RWPE1 (cell line): ENCODE measurements at regions not wholly inside any gene's neighbourhood (a gene's known extent, or its start where the extent isn't known, plus 50 kb on each side); places are given as distances from the start of the nearest gene placed in this dataset.

Experiments used
- CTCF ChIA-PET: fragments of 350-600 bp; sonication (Branson Sonifier 250); formaldehyde crosslinking; extraction: SDS; loops from one replicate; lab custom pipeline; 2021; lab: Yijun Ruan, JAX
- POLR2A ChIA-PET: fragments of 400-600 bp; formaldehyde crosslinking; extraction: SDS; loops from one replicate; lab custom pipeline; 2020; ENCODE audit warnings: antibody characterized with exemption; ENCODE audit not compliant: low non-redundant PET; lab: Yijun Ruan, JAX
- DNase-seq: peaks from one replicate; pipeline ENCODE4 v3.0.0; 2012; ENCODE audit warnings: low spot score
- H3K27ac ChIP-seq: fragments of 450-650 bp; 2 replicates; pipeline ENCODE4 v1.5.1; 2017
- TF ChIP-seq, protein P1 (sequence below): fragments of 450-650 bp; conservative IDR thresholded peaks from 2 replicates; pipeline ENCODE4 v1.5.1; 2017; ENCODE audit warnings: low read depth, mild to moderate bottlenecking

DNA sequence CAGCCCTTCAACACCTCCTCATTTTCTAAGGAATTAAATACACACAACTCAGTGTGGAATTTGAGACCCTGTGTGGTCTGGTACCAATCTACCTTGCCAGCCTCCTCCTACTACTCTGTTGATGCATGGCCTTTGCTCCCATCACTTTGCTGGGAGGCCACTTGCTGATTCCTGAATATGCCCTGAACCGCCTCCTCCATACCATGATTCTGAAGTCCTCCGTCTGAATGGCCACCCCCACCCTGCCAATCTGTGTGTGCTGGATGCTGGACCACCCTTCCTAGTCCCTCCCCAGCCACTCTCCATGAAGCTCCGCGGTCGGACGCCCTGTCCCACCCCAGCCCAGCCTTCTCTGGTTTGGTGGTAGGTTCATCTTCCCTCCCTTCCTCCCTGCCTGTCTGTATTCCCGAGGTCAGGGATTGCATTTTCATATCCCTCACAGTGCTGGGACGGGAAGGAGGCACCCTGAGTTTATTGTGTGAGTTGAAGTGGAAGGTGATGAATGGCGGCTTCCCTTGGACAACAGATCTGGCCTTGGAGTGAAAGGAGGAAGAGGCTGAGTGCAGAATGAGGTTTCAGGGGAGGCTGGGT is 138.3 kb downstream of the CDC5L start:
- POLR2A ChIA-PET = no interaction called here
- CTCF ChIA-PET = no interaction called here
- TF ChIP-seq, protein P1, sequence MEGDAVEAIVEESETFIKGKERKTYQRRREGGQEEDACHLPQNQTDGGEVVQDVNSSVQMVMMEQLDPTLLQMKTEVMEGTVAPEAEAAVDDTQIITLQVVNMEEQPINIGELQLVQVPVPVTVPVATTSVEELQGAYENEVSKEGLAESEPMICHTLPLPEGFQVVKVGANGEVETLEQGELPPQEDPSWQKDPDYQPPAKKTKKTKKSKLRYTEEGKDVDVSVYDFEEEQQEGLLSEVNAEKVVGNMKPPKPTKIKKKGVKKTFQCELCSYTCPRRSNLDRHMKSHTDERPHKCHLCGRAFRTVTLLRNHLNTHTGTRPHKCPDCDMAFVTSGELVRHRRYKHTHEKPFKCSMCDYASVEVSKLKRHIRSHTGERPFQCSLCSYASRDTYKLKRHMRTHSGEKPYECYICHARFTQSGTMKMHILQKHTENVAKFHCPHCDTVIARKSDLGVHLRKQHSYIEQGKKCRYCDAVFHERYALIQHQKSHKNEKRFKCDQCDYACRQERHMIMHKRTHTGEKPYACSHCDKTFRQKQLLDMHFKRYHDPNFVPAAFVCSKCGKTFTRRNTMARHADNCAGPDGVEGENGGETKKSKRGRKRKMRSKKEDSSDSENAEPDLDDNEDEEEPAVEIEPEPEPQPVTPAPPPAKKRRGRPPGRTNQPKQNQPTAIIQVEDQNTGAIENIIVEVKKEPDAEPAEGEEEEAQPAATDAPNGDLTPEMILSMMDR = no peak
- no peak for DNase-seq
- no peak overlapping the region for H3K27ac ChIP-seq

DNA sequence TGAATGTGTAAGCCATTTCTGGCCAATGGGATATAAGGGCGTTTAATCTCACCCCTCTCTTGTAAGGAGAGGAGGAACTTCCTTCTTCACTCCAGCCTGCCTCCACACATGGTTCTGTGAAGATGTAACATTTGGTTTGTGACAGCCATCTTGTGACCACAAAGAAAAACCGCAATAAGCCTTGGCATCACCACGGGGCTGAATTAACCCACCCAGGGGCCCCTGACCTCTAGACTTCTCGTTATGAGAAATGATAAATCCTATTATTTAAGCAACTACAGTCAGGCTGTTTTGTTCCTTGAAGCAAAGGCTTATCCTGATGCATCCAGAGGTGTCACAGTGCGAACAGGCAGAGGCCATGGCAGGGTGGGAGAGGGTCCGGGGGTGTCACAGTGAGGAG is 139.7 kb downstream of the CDC5L start:
- ChIA-PET CTCF (no interaction called here), POLR2A (no interaction called here)
- no peak for DNase-seq
- TF ChIP-seq, protein P1 = no peak
- no peak overlapping the region for H3K27ac ChIP-seq

DNA sequence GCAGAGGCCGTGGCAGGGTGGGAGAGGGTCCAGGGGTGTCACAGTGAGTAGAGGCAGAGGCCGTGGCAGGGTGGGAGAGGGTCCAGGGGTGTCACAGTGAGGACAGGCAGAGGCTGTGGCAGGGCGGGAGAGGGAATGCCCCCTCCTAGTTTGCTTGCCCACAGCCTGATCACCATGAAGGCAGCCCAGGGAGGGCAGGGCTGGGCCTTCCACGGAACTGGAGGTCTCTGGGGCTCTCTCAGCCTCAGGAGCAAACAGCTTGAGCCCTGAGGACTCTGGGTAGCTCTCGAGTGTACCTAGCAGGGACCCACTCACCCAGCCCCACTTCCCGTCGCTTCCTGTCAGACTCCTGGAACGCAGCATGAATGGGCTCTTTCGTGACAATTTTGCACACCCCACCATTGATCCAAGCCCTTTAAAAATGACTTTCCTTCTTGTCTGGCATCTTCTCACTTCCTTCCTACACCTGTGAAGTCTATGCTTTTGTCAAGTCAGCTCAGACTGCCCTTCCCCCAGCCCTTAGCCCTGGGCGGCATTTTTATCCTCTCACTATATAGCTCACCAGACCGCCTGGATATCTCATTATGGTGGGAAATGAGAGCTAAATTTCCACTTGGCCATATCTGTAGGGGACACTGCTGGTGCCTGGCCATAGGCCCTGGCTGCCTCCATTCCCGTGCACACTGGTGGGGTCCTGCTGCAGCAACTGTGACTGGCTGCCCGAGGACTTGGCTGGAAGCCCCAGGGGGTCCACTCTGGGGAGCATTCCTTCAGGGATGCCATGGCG is 140.3 kb downstream of the CDC5L start:
- CTCF ChIA-PET = no interaction called here

DNA sequence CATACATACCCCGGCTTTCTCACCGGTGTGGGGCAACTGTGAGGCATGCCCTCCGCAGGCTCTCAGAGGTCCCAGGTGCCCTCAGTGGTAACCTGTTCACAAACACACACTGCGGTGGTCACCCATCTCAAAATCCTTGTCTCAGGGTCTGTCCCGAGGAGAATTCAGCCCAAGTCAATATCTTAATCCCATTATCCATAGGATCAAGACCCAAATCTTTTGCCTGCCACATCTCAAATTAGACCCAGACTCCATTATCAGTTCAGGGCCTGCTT is 140.8 kb downstream of the CDC5L start:
- TF ChIP-seq, protein P1 = no peak
- no peak overlapping the region for H3K27ac ChIP-seq
- ChIA-PET CTCF (interaction anchor here (1.1 kb wide), 1 partner anchor 53 kb away, joined by 6 read pairs; no protein-coding TSS in a partner anchor), POLR2A (no interaction called here)
- no peak for DNase-seq

More for the DNA sequence above, 140.3 kb downstream of the CDC5L start:
- H3K27ac ChIP-seq = no peak overlapping the region
- TF ChIP-seq, protein P1 = no peak
- DNase-seq = no peak
- POLR2A ChIA-PET = no interaction called here

DNA sequence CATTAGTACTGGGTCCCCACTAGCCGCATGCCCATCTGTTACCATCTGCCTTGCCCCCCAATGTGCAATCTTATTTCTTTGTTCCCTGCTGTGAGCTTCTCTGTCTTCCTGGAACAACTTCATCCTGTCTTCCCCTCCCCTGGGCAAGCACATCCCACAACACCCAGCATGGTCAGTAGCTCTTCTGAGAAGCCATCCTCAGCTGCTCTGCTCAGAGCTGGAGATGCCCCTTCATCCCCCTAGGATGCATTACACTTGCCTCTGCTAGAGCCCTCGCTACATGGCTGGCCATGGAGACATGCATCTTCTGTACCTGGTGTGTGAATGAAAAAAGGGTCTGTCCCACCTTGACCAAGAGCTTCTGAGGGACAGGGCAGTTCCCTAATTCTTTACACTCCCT is 141.2 kb downstream of the CDC5L start:
- no peak overlapping the region for H3K27ac ChIP-seq
- DNase-seq = no peak
- TF ChIP-seq, protein P1 = no peak
- ChIA-PET CTCF (interaction anchor here (0.6 to 1.1 kb wide), 2 partner anchors 53 to 1053 kb away, joined by 3 to 6 read pairs; no protein-coding TSS in a partner anchor), POLR2A (no interaction called here)

DNA sequence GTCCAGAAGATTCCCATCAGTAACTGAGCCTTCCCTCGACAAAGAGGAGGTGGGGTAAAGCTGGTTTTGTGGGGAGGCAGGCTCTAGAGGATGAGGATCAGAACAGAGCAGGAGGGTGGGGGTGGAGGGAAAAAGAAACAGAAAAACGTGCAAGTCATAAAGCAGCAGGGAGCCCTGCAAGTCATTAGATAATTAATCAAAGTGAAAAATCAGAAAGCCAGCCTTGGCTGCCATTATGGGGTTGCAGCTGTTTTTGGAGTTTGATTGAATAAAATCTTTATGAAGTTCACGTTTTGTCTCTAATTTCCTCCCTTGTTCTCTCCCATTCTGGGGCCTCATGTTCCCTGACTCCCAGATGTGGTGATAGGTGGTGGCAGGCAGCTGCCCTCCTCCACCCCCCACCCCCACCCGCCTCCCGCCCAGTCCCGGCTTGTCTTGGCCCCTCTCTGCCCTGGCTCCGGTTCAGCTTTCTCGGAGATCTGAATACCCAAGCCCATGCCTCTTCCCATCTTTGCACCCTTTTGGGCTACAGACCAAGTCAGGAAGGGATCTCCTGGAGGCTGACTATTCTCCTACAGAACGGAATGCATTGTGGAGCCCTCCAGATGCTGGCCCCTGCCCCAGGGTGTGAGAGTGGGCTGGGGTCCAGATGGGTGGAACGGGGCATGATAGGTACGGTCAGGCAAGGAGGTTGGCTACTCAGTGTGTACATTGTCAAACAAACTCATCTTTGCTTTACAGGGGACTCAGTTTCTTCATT is 141.8 kb downstream of the CDC5L start:
- TF ChIP-seq, protein P1 = no peak
- CTCF ChIA-PET = interaction anchor here (0.6 to 1.1 kb wide), 2 partner anchors 54 to 1052 kb away, joined by 3 to 6 read pairs; no protein-coding TSS in a partner anchor
- DNase-seq = no peak
- no peak overlapping the region for H3K27ac ChIP-seq
- POLR2A ChIA-PET = no interaction called here
